ENCODE measurements at regions not wholly inside any gene's neighbourhood (a gene's known extent, or its start where the extent isn't known, plus 50 kb on each side); places are given as distances from the start of the nearest gene placed in this dataset.

DNA sequence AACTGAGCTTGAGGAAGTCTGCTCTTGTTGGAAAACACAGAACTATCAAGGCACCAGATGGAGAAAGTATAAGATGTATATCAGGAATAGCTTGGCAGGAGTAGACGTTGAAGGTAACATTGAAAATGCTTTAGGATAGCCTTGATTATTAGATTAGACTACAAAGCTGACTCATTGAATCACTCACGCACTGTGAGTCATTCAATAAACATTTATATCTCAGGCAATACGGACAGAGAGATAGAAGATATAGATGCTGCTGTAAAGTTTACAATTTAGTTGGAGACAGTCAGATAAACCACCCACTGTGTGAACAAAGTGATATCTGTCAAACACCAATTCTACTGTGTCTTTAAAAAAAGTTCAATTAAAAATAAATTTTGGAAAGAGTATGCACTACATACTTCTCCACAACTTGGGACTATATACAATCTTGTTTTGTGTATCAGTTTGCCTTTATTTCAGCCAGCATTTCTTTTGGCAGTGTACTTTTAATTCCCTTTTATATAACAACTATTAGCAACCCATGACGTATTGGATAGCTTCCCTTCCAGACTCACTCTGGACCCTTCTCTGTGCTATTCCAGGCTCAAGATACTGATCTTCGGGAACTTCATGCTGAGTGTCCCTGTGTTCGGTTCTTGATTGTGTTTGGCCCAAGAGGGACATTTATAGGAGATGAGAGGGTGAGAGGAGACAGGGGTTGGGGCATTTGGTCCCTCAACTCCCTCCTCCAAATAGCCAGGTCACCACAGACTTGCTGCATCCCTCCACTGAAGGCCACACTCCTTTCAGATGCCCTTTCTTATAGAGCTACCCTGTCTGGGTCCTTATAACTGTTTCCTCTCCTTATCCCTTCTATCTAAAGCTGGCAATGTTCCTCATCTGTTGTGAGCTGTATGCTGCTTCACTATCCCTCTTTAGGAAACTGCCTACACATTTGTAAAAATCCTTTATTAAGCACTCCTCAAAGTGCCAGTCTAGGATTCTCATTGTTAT lies 176.6 kb upstream of the PTPRK start:
- Histone ChIP-seq H3K36me3 (ENCODE audit: control insufficient read depth in 2 of 2, extremely low read depth in 1 of 2, insufficient read depth in 2 of 2, low read length in 2 of 2) (no peaks in the 10 kb centered on the region), H3K4me2 (ENCODE audit: control insufficient read depth, extremely low read depth, insufficient read depth, low read depth, low read length) (peak overlapping the region; percentile 27), H3K4me1 (ENCODE audit: control insufficient read depth, extremely low read depth, insufficient read depth, low read length) (peaks cover 13% of the 10 kb centered on the region), H3K27ac (ENCODE audit: control insufficient read depth, insufficient read depth, low read length) (no peak overlapping the region), H3K79me2 (ENCODE audit: control insufficient read depth, insufficient read depth, low read length) (no peaks in the 10 kb centered on the region), H4K20me1 (ENCODE audit: control insufficient read depth, extremely low read depth, insufficient read depth, low read length) (no peaks in the 10 kb centered on the region), H3K4me3 (ENCODE audit: control insufficient read depth in 2 of 3, extremely low read depth in 1 of 3, insufficient read depth in 2 of 3, low read depth in 1 of 3, low read length in 3 of 3) (no peak overlapping the region), H3K9me3 (ENCODE audit: control insufficient read depth, low read depth, low read length) (no peaks in the 10 kb centered on the region), H3K9ac (ENCODE audit: control insufficient read depth, extremely low read depth, insufficient read depth, low read length) (no peak overlapping the region), H3K27me3 (ENCODE audit: control insufficient read depth, extremely low read depth, insufficient read depth, low read length) (no peaks in the 10 kb centered on the region), H3K9me1 (ENCODE audit: control insufficient read depth, extremely low read depth, insufficient read depth, low read length) (no peaks in the 10 kb centered on the region), H2AFZ (ENCODE audit: control insufficient read depth, low read length) (peak overlapping the region; percentile 2)
- DNase-seq (ENCODE audit: low read depth, low spot score), result no peak
- dilution Hi-C loops (cut with MboI; ENCODE audit: extremely low pct_ligation_motif_present, low sequenced_read_pairs), result no loop called here
- TF ChIP-seq CTCF (optimal IDR thresholded peaks at IDR 0.05 in 1 of 3, IDR thresholded peaks at IDR 0.05 in 1 of 3, conservative IDR thresholded peaks at IDR 0.05 in 1 of 3; ENCODE audit: extremely low read depth in 1 of 3, insufficient read depth in 2 of 3, low read length in 3 of 3) (no peak), EZH2 (IDR thresholded peaks at IDR 0.05; ENCODE audit: low read length) (no peak)
- FAIRE-seq, result peak; percentile 84

DNA sequence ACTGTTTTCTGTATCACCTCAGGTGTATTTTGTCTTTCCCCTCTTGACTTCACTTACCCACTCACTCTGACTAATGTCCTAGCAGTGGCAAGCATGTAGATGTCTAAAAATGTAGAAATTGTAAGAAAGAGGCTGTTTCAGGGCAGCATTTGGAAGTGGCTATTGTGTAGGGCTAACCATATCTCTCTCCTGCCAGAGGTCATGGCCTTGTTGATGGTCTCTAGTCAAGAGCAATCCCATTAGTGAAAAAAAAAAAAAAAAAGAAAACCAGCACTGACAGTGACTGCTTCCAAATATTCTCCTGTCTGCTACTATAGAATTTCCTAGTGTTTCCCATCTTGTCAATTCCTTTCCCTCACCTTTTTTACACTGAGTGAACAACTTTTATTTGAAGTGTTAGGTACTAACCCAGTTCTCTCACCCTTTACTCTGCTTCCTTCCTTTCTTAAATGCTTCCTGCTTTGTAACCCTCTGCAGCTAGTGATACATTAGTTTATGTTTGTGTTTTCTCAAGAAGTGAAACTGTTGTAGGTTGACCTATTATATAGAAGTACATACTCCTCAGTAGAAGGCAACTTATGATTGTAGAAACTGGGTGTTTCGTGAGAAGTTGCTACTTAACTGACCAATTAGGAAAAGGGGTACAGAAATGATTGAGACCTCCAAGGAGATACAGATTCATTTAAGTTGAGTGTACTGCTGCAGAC lies 174.1 kb upstream of the PTPRK start:
- Histone ChIP-seq H3K9ac (ENCODE audit: control insufficient read depth, extremely low read depth, insufficient read depth, low read length) (no peak overlapping the region), H3K27me3 (ENCODE audit: control insufficient read depth, extremely low read depth, insufficient read depth, low read length) (no peaks in the 10 kb centered on the region), H3K4me2 (ENCODE audit: control insufficient read depth, extremely low read depth, insufficient read depth, low read depth, low read length) (no peak overlapping the region), H3K36me3 (ENCODE audit: control insufficient read depth in 2 of 2, extremely low read depth in 1 of 2, insufficient read depth in 2 of 2, low read length in 2 of 2) (no peaks in the 10 kb centered on the region), H4K20me1 (ENCODE audit: control insufficient read depth, extremely low read depth, insufficient read depth, low read length) (no peaks in the 10 kb centered on the region), H3K79me2 (ENCODE audit: control insufficient read depth, insufficient read depth, low read length) (no peaks in the 10 kb centered on the region), H3K4me1 (ENCODE audit: control insufficient read depth, extremely low read depth, insufficient read depth, low read length) (peaks cover 13% of the 10 kb centered on the region), H3K9me3 (ENCODE audit: control insufficient read depth, low read depth, low read length) (no peaks in the 10 kb centered on the region), H2AFZ (ENCODE audit: control insufficient read depth, low read length) (peak overlapping the region; percentile 39), H3K27ac (ENCODE audit: control insufficient read depth, insufficient read depth, low read length) (no peak overlapping the region), H3K4me3 (ENCODE audit: control insufficient read depth in 2 of 3, extremely low read depth in 1 of 3, insufficient read depth in 2 of 3, low read depth in 1 of 3, low read length in 3 of 3) (no peak overlapping the region), H3K9me1 (ENCODE audit: control insufficient read depth, extremely low read depth, insufficient read depth, low read length) (no peaks in the 10 kb centered on the region)
- dilution Hi-C loops (cut with MboI; ENCODE audit: extremely low pct_ligation_motif_present, low sequenced_read_pairs), result no loop called here
- TF ChIP-seq CTCF (optimal IDR thresholded peaks at IDR 0.05 in 1 of 3, IDR thresholded peaks at IDR 0.05 in 1 of 3, conservative IDR thresholded peaks at IDR 0.05 in 1 of 3; ENCODE audit: extremely low read depth in 1 of 3, insufficient read depth in 2 of 3, low read length in 3 of 3) (no peak), EZH2 (IDR thresholded peaks at IDR 0.05; ENCODE audit: low read length) (no peak)
- DNase-seq (ENCODE audit: low read depth, low spot score), result no peak
- peak; percentile 41 for FAIRE-seq
